Keratinocyte (primary cell): ENCODE measurements at regions not wholly inside any gene's neighbourhood (a gene's known extent, or its start where the extent isn't known, plus 50 kb on each side); places are given as distances from the start of the nearest gene placed in this dataset.

ENCODE experiments used
- DNase-seq: peaks from one replicate; pipeline ENCODE4 v3.0.0-alpha.2; 2011; ENCODE audit warnings: low read depth, missing footprints, low spot score
- FAIRE-seq: peaks from 2 replicates; lab custom pipeline; 2011; peaks lifted over from hg19 to GRCh38; lab: Jason Lieb, UNC
- H2AFZ ChIP-seq: 2 replicates; pipeline ENCODE4 v1.6.0; 2012; ENCODE audit warnings: low read length, control low read depth, inconsistent platforms; ENCODE audit not compliant: control insufficient read depth
- H3K27ac ChIP-seq: 2 replicates; pipeline ENCODE4 v1.5.1; 2011; ENCODE audit warnings: low read length; ENCODE audit not compliant: control insufficient read depth, insufficient read depth
- H3K27me3 ChIP-seq: 3 replicates; pipeline ENCODE4 v1.6.0; 2011; ENCODE audit warnings: low read length; ENCODE audit not compliant: control insufficient read depth, insufficient read depth; ENCODE audit errors: extremely low read depth
- H3K36me3 ChIP-seq, 2 experiments: 2 replicates in 1 of 2; 3 replicates in 1 of 2; pipeline ENCODE4 v1.5.1; 2011; ENCODE audit warnings: low read length in 2 of 2, mild to moderate bottlenecking in 1 of 2; ENCODE audit not compliant: control insufficient read depth in 2 of 2, insufficient read depth in 2 of 2; ENCODE audit errors: extremely low read depth in 1 of 2
- H3K4me1 ChIP-seq: 3 replicates; pipeline ENCODE4 v1.5.1; 2011; ENCODE audit warnings: low read length; ENCODE audit not compliant: control insufficient read depth, insufficient read depth; ENCODE audit errors: extremely low read depth
- H3K4me2 ChIP-seq: 3 replicates; pipeline ENCODE4 v1.6.0; 2011; ENCODE audit warnings: low read depth, low read length; ENCODE audit not compliant: control insufficient read depth, insufficient read depth; ENCODE audit errors: extremely low read depth
- H3K4me3 ChIP-seq, 3 experiments: fragments of 200-600 bp in 1 of 3; sonication (generic) in 1 of 3; 2 replicates in 2 of 3; 3 replicates in 1 of 3; pipeline ENCODE4 v1.5.1; 2011 to 2016; ENCODE audit warnings: low read length in 3 of 3, mild to moderate bottlenecking in 3 of 3, control low read depth in 2 of 3, inconsistent platforms in 1 of 3, low read depth in 1 of 3, mixed read lengths in 1 of 3, mixed run types in 1 of 3, moderate library complexity in 1 of 3; ENCODE audit not compliant: control insufficient read depth in 2 of 3, insufficient read depth in 2 of 3; ENCODE audit errors: extremely low read depth in 1 of 3
- H3K79me2 ChIP-seq: 2 replicates; pipeline ENCODE4 v1.6.0; 2012; ENCODE audit warnings: low read length; ENCODE audit not compliant: control insufficient read depth, insufficient read depth
- H3K9ac ChIP-seq: 3 replicates; pipeline ENCODE4 v1.6.0; 2011; ENCODE audit warnings: low read length; ENCODE audit not compliant: control insufficient read depth, insufficient read depth; ENCODE audit errors: extremely low read depth
- H3K9me1 ChIP-seq: 3 replicates; pipeline ENCODE4 v1.6.0; 2011; ENCODE audit warnings: low read length; ENCODE audit not compliant: control insufficient read depth, insufficient read depth; ENCODE audit errors: extremely low read depth
- H3K9me3 ChIP-seq: 2 replicates; pipeline ENCODE4 v1.5.1; 2012; ENCODE audit warnings: low read depth, low read length; ENCODE audit not compliant: control insufficient read depth
- H4K20me1 ChIP-seq: 3 replicates; pipeline ENCODE4 v1.6.0; 2011; ENCODE audit warnings: low read length; ENCODE audit not compliant: control insufficient read depth, insufficient read depth; ENCODE audit errors: extremely low read depth
- CTCF ChIP-seq, 3 experiments: IDR thresholded peaks in 1 of 3; conservative IDR thresholded peaks in 1 of 3; optimal IDR thresholded peaks in 1 of 3; 2 replicates in 2 of 3; 3 replicates in 1 of 3; pipeline versions ENCODE3 to v1.5.1; 2011; ENCODE audit warnings: low read length in 3 of 3, mild to moderate bottlenecking in 3 of 3, moderate library complexity in 2 of 3, control low read depth in 1 of 3, inconsistent platforms in 1 of 3; ENCODE audit not compliant: insufficient read depth in 2 of 3; ENCODE audit errors: extremely low read depth in 1 of 3
- EZH2 ChIP-seq: IDR thresholded peaks from one replicate; pipeline ENCODE4 v1.6.1; 2012; ENCODE audit warnings: inconsistent platforms, mild to moderate bottlenecking, low read length, moderate library complexity
- dilution Hi-C: fragments of 300-500 bp; cut with MboI; formaldehyde crosslinking; loops from one replicate; pipeline ENCODE4 v1.7.0; 2020; ENCODE audit warnings: low sequenced_read_pairs; ENCODE audit not compliant: extremely low pct_ligation_motif_present

- FAIRE-seq: peak; percentile 48
- no peak overlapping the region for H3K9ac ChIP-seq
Observed at GRCh38 chr4:90074322-90074886, 52.8 kb upstream of the CCSER1 start.

More at GRCh38 chr4:90074322-90074886, 52.8 kb upstream of the CCSER1 start:
- Histone ChIP-seq H4K20me1 (no peaks in the 10 kb centered on the region), H3K27ac (no peak overlapping the region), H3K4me1 (peaks cover 8% of the 10 kb centered on the region), H3K27me3 (no peaks in the 10 kb centered on the region), H3K79me2 (no peaks in the 10 kb centered on the region), H3K9me3 (no peaks in the 10 kb centered on the region), H3K9me1 (no peaks in the 10 kb centered on the region), H3K4me2 (no peak overlapping the region), H2AFZ (no peak overlapping the region), H3K36me3 (no peaks in the 10 kb centered on the region), H3K4me3 (no peak overlapping the region)
- TF ChIP-seq CTCF (optimal IDR thresholded peaks at IDR 0.05 in 1 of 3, IDR thresholded peaks at IDR 0.05 in 1 of 3, conservative IDR thresholded peaks at IDR 0.05 in 1 of 3; ENCODE audit: extremely low read depth in 1 of 3, insufficient read depth in 2 of 3, low read length in 3 of 3): no peak
- TF ChIP-seq EZH2: no peak
- DNase-seq: no peak
- dilution Hi-C loops: no loop called here
